ENCODE measurements at regions not wholly inside any gene's neighbourhood (a gene's known extent, or its start where the extent isn't known, plus 50 kb on each side); places are given as distances from the start of the nearest gene placed in this dataset.

DNA sequence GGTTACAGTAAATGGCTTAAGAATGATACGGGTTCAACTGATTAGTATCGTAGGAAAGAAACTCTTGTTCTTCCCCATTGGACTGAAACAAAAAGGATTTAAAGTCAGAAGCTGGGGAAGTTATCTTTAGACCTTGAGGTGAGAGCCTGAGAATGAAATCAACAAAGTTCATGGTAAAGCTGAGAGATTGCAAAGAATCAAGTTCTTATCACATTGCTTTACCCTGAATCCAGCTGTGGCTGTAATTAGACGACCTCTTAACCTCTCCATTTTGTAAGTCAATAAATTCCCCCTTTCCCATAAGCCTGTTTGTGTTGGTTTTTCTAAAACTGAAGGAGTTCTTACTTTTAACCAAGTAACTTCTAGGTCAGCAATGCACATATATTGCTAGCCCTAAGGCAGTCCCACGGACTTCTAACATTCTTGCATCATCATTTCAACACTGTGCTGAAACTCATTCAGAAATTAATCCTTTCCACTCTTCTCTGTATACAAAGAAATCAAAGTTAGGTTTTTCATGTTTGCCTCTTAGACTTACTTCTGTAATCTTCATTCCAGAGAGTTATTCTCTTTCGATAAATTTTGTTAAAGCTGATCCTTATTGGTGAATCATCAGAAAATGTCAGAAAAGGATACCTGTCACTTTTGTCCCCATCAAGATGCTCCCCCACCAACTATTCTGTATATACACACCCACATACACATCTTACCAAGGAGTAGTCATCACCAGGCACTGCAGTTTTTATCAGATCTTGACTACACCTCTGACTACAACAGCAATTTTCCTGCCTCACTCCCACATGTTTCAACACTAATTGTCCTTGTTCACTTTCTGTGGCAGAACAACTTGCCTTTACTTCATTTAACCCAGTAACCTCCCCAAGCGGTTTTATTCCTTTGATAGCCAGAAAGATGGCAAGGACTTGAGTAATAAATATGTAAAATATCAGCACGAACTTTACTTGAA is 77.9 kb upstream of the STK26 start:
- DNase-seq, result no peak
- H3K4me1 ChIP-seq (ENCODE audit: control extremely low read depth in 1 of 4, control insufficient read depth in 4 of 4, insufficient read depth in 4 of 4, low read length in 3 of 4), result no peaks in the 10 kb centered on the region
- WGBS (ENCODE audit: insufficient coverage), result 86% methylated on average over 6 of the region's 7 CpGs
- ChIA-PET POLR2A (no interaction called here), CTCF (no interaction called here)
- peaks cover 0 to 1% (median 0%) of the 10 kb centered on the region in 5 experiments for H3K9me3 ChIP-seq (ENCODE audit: control extremely low read depth in 1 of 5, control insufficient read depth in 4 of 5, insufficient read depth in 2 of 5, low read depth in 1 of 5, low read length in 4 of 5)
- peaks cover 0 to 3% (median 0%) of the 10 kb centered on the region in 5 experiments for H3K27me3 ChIP-seq (replicated peaks in 2 of 5; ENCODE audit: control insufficient read depth in 4 of 5, insufficient read depth in 5 of 5, low read length in 4 of 5)
- H3K36me3 ChIP-seq (ENCODE audit: control insufficient read depth in 4 of 4, insufficient read depth in 4 of 4, low read length in 3 of 4), result no peaks in the 10 kb centered on the region
- H3K27ac ChIP-seq (ENCODE audit: insufficient read depth in 1 of 2, low read depth in 1 of 2, low read length in 2 of 2, poor library complexity in 1 of 2, severe bottlenecking in 2 of 2), result no peak overlapping the region
- H3K4me3 ChIP-seq (ENCODE audit: control insufficient read depth in 1 of 7, extremely low read depth in 1 of 7, insufficient read depth in 4 of 7, low read depth in 2 of 7, low read length in 6 of 7), result no peak overlapping the region

DNA sequence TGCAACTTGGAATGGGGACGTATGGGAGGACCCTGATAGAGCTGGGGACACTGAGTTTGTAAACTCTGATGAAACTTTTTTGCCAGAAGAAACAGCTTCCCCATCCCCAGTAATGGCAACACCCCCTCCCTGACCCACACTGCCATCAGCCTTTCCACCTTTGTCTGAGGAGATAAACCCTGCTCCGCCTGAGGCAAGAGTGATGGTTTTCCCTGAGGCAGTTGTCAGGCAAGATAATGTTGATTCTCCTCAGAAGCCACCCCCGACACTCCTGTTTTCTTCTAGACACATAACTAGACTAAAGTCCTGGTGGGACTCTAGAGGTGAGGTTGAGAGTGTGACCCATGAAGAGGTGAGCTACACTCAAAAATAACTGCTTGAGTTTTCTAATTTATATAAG is 71.9 kb upstream of the STK26 start:
- H3K4me3 ChIP-seq (ENCODE audit: control insufficient read depth in 1 of 7, extremely low read depth in 1 of 7, insufficient read depth in 4 of 7, low read depth in 2 of 7, low read length in 6 of 7), result no peak overlapping the region
- no peaks in the 10 kb centered on the region for H3K36me3 ChIP-seq (ENCODE audit: control insufficient read depth in 4 of 4, insufficient read depth in 4 of 4, low read length in 3 of 4)
- POLR2A ChIA-PET, result no interaction called here
- H3K27ac ChIP-seq (ENCODE audit: insufficient read depth in 1 of 2, low read depth in 1 of 2, low read length in 2 of 2, poor library complexity in 1 of 2, severe bottlenecking in 2 of 2), result no peak overlapping the region
- no peak for DNase-seq
- peaks cover 0 to 1% (median 0%) of the 10 kb centered on the region in 5 experiments for H3K9me3 ChIP-seq (ENCODE audit: control extremely low read depth in 1 of 5, control insufficient read depth in 4 of 5, insufficient read depth in 2 of 5, low read depth in 1 of 5, low read length in 4 of 5)
- H3K4me1 ChIP-seq (ENCODE audit: control extremely low read depth in 1 of 4, control insufficient read depth in 4 of 4, insufficient read depth in 4 of 4, low read length in 3 of 4), result no peaks in the 10 kb centered on the region
- H3K27me3 ChIP-seq (replicated peaks in 2 of 5; ENCODE audit: control insufficient read depth in 4 of 5, insufficient read depth in 5 of 5, low read length in 4 of 5), result no peaks in the 10 kb centered on the region
- CTCF ChIA-PET, result interaction anchor here (0.7 kb wide), 1 partner anchor 94 kb away, joined by 3 read pairs; no protein-coding TSS in a partner anchor
- WGBS (ENCODE audit: insufficient coverage), result no CpG with 5 or more reads among the region's 3 CpGs

DNA sequence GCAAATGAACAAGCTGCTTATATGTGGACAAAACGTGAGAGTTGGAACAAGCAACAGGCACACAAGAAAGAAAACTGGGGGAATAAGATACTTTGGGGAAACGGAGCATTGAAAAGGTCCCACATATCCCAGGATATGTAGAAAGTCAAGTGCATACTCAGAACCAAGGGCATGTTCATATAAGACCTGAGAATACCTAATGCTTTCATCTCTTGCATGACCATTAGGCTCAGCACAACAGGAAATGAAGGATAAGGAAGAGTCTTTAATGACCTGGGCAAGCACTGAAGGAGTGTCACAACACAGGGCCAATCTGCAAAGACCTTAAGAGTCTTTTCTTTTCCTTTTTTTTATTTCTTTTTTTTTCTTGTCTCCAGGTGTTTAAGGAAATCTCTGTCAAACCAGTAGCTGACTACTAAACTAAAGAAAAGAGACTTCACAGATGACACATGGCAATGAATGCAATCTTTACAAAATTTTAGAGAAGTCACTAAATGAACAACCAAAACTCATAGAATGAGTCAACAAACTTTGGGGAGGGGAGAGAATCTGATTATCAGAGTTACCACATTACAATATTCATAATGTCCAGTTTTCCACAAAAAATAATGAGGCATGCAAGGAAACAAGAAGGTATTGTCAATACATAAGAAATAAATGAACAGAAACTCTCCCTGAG is 67.9 kb upstream of the STK26 start:
- CTCF ChIA-PET, result no interaction called here
- H3K4me1 ChIP-seq (ENCODE audit: control extremely low read depth in 1 of 4, control insufficient read depth in 4 of 4, insufficient read depth in 4 of 4, low read length in 3 of 4), result no peaks in the 10 kb centered on the region
- H3K9me3 ChIP-seq (ENCODE audit: control extremely low read depth in 1 of 5, control insufficient read depth in 4 of 5, insufficient read depth in 2 of 5, low read depth in 1 of 5, low read length in 4 of 5), result no peaks in the 10 kb centered on the region
- POLR2A ChIA-PET, result no interaction called here
- no peak overlapping the region for H3K4me3 ChIP-seq (ENCODE audit: control insufficient read depth in 1 of 7, extremely low read depth in 1 of 7, insufficient read depth in 4 of 7, low read depth in 2 of 7, low read length in 6 of 7)
- no peaks in the 10 kb centered on the region for H3K36me3 ChIP-seq (ENCODE audit: control insufficient read depth in 4 of 4, insufficient read depth in 4 of 4, low read length in 3 of 4)
- no peak overlapping the region for H3K27ac ChIP-seq (ENCODE audit: insufficient read depth in 1 of 2, low read depth in 1 of 2, low read length in 2 of 2, poor library complexity in 1 of 2, severe bottlenecking in 2 of 2)
- no peaks in the 10 kb centered on the region for H3K27me3 ChIP-seq (replicated peaks in 2 of 5; ENCODE audit: control insufficient read depth in 4 of 5, insufficient read depth in 5 of 5, low read length in 4 of 5)
- DNase-seq, result no peak
- WGBS (ENCODE audit: insufficient coverage), result 57% methylated on average over 1 of the region's 2 CpGs

DNA sequence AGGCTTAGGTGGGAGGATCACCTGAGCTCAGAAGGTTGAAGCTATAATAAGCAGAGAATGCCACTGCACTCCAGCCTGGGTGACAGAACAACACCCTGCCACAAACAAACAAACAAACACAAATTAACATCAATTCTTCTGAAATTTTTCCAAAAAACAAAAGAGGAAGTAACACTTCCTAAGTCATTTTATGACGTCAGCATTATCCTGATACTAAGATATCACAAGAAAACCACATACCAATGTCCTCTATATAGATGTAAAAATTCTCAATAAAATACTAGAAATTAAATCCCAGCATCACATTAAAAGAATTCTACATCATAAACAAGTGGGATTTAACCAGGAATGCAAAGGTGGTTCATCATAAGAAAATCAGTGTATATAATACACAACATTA is 64.4 kb upstream of the STK26 start:
- H3K27me3 ChIP-seq (replicated peaks in 2 of 5; ENCODE audit: control insufficient read depth in 4 of 5, insufficient read depth in 5 of 5, low read length in 4 of 5), result no peaks in the 10 kb centered on the region
- no peaks in the 10 kb centered on the region for H3K4me1 ChIP-seq (ENCODE audit: control extremely low read depth in 1 of 4, control insufficient read depth in 4 of 4, insufficient read depth in 4 of 4, low read length in 3 of 4)
- no peaks in the 10 kb centered on the region for H3K36me3 ChIP-seq (ENCODE audit: control insufficient read depth in 4 of 4, insufficient read depth in 4 of 4, low read length in 3 of 4)
- H3K4me3 ChIP-seq (ENCODE audit: control insufficient read depth in 1 of 7, extremely low read depth in 1 of 7, insufficient read depth in 4 of 7, low read depth in 2 of 7, low read length in 6 of 7), result no peak overlapping the region
- WGBS (ENCODE audit: insufficient coverage), result no CpG with 5 or more reads among the region's 1 CpG
- DNase-seq, result peak; percentile 12 to 26 (median 14)
- ChIA-PET CTCF (no interaction called here), POLR2A (no interaction called here)
- H3K27ac ChIP-seq (ENCODE audit: insufficient read depth in 1 of 2, low read depth in 1 of 2, low read length in 2 of 2, poor library complexity in 1 of 2, severe bottlenecking in 2 of 2), result no peak overlapping the region
- no peaks in the 10 kb centered on the region for H3K9me3 ChIP-seq (ENCODE audit: control extremely low read depth in 1 of 5, control insufficient read depth in 4 of 5, insufficient read depth in 2 of 5, low read depth in 1 of 5, low read length in 4 of 5)

DNA sequence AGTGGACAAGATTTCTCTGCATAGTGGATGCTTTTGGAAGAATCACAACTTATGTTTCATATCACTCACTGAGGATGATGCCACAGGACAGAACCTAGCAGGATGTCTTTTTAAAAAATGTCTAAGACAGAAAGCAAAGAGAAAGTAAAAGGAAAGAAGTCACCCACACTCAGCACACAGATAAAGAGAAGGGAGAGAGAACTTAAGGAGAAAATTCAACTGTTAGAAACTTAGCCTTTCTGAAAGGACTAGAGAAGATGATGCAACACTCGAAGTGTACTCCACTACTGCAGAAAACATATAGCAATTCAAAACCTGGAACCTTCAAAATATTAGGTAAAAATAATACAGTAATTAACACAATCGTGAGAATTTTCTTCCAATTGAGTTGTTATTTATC is 52.8 kb upstream of the STK26 start:
- Histone ChIP-seq H3K36me3 (ENCODE audit: control insufficient read depth in 4 of 4, insufficient read depth in 4 of 4, low read length in 3 of 4) (no peaks in the 10 kb centered on the region), H3K4me1 (ENCODE audit: control extremely low read depth in 1 of 4, control insufficient read depth in 4 of 4, insufficient read depth in 4 of 4, low read length in 3 of 4) (no peaks in the 10 kb centered on the region), H3K27me3 (replicated peaks in 2 of 5; ENCODE audit: control insufficient read depth in 4 of 5, insufficient read depth in 5 of 5, low read length in 4 of 5) (peaks cover 0 to 9% (median 0%) of the 10 kb centered on the region in 5 experiments), H3K27ac (ENCODE audit: insufficient read depth in 1 of 2, low read depth in 1 of 2, low read length in 2 of 2, poor library complexity in 1 of 2, severe bottlenecking in 2 of 2) (no peak overlapping the region), H3K9me3 (ENCODE audit: control extremely low read depth in 1 of 5, control insufficient read depth in 4 of 5, insufficient read depth in 2 of 5, low read depth in 1 of 5, low read length in 4 of 5) (peaks cover 0 to 1% (median 0%) of the 10 kb centered on the region in 5 experiments), H3K4me3 (ENCODE audit: control insufficient read depth in 1 of 7, extremely low read depth in 1 of 7, insufficient read depth in 4 of 7, low read depth in 2 of 7, low read length in 6 of 7) (no peak overlapping the region)
- no CpG with 5 or more reads among the region's 2 CpGs for WGBS (ENCODE audit: insufficient coverage)
- POLR2A ChIA-PET, result no interaction called here
- no peak for DNase-seq
- CTCF ChIA-PET, result no interaction called here

Data from common myeloid progenitor, CD34-positive (primary cell).